AG20443 (cell line): ENCODE measurements at regions not wholly inside any gene's neighbourhood (a gene's known extent, or its start where the extent isn't known, plus 50 kb on each side); places are given as distances from the start of the nearest gene placed in this dataset.

Experiments used
- DNase-seq: peaks from one replicate; pipeline ENCODE4 v3.0.0; 2012; ENCODE audit warnings: low spot score, mixed read lengths

DNA sequence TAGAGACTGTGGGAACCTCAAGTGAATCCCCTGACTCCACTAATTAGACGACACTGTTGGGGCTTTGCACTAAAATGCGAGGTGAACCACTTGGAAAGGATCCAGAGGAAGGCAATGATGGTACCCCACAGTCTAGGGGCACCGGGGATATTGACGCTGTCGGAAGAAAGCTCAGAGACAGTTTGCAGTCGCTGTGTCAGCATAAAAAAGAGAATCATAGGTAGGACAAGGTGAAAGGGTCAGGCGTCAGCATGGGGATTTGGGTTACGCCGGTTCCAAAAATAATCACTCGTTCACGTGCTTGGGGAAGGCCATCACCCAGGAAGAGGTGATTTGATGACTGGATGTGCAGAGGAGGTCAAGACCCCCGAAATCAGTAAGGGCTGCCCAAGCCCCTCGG, 598.0 kb upstream of the NOX3 start:
- DNase-seq: no peak

DNA sequence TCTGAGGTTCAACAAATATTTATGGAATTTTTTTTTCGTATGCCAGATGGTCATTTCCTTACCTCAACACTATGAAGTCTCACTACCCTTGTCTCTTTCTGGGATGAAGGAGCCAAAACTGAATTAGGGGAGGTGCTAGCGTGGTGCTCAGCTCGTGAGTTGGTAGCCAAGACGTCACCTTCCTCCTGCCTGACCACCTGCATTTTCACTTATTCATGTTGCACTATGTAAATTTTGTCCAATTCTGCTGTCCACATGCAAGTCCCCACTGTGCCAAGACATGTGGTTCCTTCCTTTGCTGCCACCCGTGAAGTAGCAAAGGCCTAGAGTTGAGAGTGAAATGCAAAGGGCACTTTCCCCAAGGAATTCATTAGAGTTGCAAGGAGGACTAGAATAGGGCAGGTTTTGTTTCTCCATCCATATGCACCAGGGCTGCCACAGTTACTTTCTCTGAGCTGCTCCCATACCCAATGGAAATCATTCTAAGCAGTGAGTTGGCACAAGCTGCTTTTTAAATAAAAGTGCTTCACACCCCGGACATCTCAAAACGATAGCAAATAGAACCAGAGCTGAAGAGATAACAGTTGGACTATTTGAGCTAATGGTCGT, 591.3 kb upstream of the NOX3 start:
- no peak for DNase-seq

DNA sequence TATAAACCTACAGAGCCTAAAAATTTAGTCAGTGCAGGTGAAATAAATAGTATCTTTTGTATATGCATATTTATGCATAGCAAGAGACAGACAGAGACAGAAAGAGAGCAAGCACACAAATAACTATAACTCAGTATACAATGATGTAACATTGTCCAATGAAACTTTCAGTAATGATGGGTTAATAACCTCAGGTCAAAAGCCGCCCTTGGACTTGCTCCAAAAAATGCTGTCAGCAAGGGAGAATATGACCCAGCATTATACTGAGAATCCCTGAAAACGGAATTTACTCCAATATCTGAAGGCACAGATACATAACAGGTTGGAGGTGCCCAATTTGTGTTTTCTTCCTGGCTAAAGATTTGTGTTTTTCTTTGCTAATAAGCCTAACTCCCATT, 590.6 kb upstream of the NOX3 start:
- DNase-seq: no peak

DNA sequence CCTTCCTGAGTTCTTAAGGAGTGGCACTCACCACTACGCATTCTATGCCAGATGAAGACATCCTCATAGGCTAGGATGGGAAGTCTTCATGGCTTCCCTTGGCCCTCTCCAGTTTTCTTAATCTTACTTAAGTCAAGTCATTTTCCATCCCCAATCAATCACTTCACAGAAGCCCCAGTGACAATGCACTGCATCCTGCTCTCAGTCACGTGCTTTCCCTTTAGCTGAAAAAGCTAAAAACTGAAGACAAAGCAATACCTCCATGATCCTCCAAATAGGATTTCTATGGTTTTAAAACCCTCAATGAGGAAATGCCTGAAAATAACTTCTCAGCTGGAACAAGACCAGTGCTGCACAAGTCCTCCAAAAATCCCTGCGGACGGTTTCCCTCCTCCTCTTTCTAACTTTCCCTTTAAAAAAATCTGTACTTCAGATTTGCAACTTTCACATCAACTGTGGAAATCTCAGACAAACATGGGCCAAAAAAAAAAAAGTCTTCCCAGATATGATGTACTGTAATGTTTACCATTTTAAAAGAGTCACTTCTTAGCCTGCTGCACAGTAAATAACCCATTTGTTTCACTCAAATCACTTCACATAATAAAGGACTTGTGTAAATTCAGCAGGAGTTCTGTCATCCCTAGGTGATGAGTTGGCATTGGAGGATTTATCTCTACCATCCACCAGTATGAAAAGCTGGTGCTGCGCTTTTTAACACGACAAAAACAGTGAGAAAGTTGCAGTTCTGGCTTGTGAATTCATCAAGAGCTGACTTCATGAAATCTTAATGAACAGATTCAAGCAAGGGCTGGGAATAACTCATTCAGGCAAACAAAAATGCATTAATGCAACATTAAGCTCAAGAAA, 590.0 kb upstream of the NOX3 start:
- no peak for DNase-seq

DNA sequence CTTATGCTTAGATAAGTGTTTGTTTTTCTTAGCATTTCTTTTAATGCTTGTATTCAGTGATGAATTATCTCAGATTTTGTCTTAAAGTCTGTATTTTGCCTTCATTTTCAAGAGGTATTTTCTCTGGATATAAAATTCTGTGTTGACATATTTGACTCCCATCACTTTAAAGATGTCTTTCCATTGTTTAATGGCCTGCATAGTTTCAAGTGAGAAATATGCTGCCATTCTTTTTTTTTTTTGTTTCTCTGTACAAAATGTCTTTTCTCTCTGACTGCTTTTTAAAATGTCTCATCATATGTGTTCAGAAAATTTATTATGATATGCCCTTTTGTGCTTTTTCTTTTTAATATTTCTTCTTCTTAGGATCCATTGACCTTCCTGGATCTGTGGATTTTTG, 578.0 kb upstream of the NOX3 start:
- DNase-seq: no peak

DNA sequence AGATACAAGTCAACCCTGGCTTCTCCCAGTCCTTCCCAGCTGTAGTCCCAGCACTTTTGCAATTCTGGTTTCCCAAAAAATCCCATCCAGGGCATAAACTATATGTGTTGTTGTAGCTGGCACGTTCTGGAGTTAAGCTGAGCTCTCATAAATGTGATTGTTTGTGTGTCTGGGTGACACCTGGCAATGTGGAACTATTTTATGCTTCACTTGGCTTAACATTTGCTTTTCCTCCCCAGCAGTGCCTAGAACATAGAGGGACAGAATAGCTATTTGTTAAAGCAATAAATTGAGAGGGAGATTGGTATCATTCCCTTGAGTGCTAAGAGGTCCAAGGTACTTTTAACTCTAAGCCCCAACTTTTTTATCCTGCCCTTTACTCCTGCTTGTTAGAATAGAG, 575.9 kb upstream of the NOX3 start:
- DNase-seq: no peak

DNA sequence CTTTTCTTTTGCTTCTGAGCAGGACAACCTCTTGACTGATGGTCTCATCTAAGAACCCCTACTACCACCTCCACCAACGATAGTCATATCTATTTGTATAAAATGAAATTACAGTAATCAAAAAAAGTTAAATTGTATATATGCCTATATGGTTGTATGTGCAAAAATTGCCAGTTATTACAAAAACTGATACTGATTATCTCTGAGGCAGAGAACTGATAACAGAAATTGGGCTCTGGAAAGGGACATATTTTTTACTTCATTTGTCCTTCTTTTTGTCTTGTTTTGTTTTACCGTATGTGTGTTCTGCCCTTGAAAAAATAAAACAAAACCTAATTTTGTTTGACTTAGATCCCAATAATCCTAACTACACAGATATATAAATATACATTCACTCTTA, 574.4 kb upstream of the NOX3 start:
- DNase-seq: no peak

DNA sequence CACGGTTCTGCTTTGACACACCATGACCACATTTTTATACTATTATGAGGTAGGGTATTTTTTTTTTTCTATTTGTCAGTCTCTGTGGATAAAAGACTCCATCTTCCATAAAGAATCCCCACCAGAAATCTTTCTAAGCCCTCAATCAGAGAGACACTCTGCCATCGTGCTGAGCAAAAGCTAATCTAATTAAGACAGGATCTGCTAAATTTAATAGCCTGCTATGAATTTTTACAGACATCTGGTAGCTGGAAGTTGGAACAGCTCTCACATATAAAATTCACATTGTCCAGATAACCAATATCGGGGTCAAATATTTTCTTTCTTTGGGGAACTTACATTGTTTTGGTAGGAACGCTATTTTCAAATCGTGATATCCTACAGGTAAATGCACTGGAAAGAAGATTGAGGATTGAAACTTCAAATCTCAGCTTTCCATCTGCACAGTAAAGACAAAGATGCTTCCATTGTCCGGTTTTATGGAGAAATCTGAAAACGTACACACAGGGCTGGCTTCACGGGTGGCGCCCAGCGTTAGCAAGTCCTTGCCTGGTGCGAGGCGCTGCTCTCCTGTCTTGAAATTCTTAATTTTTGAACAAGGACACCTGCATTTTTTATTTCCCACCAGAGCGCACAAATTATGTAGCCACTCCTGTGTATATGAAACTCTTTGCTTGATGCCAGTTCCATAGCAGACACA, 573.8 kb upstream of the NOX3 start:
- no peak for DNase-seq

DNA sequence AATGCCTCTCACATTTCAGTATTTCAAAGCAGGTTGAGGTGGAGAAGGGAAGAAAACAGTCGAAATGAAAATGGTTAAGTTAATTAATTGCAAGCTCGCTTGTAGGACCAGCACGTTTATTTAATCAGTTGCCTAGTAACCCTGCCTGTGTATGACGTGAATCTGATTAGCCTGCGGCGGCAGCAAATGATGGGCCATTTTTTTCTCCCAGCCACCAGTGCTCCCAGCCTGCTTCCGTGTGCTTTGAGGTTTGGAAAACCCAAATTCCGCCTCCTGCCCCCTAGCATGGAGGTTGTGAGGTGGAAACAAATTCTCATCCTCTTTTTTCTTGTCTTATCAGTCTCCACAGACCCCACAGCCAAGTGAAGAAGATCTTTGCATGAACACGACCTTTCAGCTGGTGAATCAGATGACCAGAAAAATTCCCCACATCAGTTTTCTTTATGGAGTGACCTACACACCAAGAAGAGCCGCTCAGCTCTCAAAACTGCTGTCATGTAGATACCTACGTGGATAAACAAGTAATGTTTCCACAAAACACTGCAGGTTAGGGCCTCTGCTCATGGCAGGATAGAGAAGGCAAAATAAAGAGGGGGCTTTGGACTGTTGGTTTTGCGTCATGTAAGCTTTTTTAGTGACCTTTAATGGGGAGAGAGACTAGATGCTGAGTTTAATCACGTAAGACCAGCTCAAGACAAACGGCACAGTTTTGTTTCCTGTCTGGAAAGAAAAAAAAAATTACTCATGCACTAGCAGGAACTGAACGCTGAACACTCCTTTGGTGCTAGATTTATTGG, 572.9 kb upstream of the NOX3 start:
- DNase-seq: peak; percentile 23

DNA sequence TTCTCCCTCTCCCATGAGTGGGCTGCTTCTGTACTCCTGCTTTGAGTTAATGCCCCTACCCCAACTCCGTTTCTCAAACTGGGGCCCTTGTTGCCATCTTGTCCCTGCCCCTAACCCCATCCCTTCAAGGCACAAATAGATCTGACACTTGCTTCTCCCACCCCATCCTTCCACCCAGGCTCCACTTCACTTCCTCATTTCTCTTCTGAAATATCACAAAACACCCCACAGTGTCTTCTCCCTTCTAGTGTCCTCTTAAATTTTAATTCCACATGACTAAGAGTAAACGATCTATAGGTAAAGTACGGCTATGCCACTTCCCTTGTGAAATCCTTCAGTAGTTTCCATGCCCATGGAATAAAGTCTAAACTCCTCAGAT, 571.6 kb upstream of the NOX3 start:
- no peak for DNase-seq

DNA sequence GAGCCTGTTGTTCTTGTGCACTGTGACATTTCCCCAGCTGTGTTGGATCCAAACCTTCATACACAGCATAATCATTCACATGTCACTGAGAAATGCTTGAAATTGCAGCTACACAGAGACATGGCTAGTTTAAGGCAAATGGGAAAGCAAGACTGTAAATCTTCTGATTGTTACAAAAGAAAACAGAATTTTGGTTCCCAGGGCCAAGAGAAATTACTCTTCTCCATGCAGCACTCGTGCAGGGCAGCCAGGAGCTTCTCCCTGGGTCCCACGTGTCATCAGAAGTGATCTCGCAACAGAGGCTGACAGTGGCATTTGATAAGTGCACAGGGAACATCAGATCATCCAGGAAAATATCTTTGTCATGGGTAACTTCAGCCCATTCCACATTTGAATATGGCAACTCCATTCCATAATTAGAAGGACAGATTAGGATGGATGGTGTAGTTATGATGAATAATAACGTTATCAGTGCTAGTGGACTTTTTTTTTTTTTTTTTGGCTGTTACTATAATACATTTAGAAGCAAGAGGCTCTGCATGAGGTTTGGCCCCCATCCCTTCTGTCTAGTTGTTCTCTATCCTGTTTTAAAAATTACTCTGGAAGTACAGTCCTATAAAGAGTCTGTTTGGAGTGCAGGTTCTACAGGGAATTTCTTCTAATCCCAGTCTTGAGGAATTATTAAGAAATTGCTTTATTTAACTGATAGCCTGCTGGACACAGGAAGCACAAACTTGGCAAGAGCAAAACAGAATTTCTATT, 571.0 kb upstream of the NOX3 start:
- DNase-seq: no peak

DNA sequence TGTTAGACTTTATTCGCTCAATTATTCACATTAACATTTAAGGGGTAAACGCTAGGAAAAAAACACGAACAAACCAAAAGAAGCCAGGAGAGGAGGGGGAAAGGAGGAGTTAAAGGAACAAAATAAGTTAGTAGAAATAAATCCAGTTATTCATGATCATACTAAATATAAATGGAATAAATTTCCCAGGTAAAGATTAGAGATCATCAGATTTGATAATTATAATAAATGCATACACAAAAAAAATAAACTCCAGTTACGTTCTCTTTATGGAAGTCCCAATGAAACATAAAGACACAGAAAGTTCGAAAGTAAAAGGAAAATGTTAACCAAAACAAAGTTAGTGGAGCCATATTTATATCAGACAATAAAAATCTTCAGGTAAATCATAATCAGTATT, 568.7 kb upstream of the NOX3 start:
- no peak for DNase-seq

DNA sequence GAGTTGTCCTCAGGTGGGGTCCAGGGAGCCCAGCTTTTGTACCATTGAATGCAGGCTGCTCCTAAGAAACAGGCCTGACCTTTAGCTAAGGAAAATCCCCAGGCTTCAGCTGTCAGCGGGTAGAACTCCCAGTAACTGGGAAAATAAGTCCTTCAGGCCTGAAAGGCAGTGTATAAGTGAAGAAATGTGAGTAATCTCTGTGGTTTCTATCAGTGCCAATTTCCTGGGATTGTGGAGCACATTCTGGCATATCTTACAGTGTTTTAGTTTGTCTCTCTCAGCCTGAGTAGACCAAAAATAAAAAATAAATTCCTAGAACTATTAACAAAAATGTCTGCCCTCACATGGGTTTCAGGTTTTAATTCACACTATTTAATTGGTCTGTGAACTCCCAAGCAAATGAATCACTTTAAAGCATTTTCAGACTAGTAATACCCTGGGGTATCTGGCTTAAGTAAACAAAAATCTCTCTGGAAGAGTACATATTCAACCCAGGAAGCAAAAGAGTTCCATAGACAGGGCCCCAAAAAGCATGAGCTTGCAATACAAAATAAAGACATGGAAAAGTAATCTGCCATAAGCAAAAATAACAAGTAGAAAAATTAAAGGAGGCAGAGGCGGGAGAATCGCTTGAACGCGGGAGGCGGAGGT, 566.2 kb upstream of the NOX3 start:
- peak; percentile 39 for DNase-seq

DNA sequence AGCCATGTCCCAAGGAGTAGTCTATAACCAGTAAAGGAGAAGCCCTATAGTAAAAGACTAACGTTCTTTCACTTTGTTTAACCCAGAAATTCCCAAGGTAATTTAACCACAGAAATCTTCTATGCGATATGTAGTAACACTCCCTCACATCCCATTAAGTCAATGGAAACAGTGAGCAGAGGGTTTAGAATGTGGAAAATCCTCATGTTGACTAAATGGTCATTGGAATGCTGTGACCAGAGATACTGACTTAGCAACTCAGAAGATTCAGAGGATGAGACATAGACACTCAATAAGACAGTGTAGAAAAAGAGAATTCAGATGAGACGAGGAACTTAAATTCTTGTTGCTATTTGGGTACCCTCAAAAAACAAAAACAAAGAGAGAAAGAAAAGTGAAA, 562.2 kb upstream of the NOX3 start:
- DNase-seq: peak; percentile 13

DNA sequence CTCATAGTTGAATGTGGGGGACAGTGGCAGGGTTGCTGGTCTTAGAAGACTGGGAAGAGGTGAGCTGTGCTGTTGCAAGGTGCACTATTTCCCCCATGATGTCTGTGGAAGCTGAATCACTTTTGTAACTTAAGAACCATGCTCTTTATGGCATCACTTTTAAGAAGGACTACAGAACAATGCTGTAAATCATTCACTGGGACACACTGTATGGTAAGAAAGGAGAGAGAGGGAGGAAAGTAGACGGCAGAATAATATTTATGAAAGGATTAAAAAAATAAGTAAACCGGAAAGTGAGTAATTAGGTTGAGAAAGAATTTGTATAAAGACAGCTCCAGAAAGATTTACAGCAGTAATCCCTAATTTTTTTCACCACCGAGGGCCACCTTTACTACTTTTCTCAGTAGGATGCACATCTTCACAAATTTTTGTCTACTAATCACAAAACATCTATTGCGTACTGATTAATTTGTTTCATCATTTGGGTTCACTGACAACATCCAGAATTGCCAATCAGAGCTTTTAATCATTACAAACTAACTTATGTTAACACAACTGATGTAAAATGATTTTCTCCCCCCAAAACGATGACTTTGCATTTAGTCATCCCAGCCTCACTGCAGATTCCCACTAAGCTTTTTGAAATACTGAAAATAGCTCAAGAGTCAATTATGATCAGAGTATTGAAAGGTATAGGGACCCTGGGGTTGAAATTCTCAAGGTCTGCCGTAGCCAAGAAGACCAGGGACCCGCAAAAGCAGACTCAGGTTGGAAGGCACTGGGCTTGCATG, 560.7 kb upstream of the NOX3 start:
- DNase-seq: no peak

DNA sequence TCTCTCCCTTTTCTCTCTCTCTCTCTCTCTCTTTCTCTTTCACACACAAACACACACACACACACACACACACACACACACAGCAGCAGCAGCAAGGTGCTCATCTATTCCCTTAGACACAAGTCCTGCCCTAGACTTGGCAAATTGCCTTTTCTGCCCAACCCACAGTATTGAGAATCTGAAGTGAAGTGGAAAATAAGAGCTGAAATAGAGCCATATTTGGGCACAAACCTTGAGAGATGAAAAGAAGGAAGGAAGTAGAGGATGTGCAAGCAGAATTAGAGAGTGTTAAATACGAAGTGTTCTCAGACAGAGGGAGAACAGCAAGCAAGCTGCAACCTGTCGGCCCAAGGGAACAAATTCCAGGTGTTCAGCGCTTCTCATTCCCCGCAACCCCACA, 557.5 kb upstream of the NOX3 start:
- no peak for DNase-seq

DNA sequence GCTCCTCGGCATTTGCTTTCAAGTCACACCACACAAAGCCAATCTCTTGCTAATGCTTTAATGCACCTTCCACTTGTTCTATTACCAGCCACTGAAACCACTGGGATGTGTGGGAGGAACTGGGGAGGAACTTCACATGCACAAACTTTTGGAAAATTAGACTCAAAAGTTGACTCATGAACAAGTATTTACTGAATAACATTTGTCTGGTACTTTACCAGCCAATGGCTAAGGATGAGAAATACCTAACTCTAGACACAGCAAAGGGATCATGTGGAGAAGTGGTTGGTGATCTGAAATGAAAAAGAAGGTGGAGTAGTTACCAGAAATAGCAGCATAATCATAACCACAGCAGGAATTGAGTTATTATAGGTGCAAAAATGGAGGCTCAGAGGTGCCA, 554.0 kb upstream of the NOX3 start:
- DNase-seq: no peak

DNA sequence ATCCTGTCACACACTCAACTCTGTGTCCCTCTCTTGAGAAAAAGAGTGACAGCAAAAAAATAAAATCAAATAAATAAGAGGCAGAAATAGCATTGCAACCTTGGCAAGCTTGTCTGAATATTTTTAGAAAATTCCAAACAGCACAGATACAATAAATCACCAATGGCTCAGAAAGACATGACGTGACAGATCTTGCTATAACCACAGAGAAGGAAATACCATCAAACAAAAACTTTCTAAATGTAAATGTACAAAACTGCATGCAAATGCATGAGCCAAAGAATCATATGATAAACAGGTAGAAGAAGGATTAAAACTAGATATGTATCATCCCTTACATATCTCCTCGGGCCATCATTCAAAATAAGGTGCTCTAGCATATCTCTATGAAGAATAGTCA, 549.2 kb upstream of the NOX3 start:
- no peak for DNase-seq

DNA sequence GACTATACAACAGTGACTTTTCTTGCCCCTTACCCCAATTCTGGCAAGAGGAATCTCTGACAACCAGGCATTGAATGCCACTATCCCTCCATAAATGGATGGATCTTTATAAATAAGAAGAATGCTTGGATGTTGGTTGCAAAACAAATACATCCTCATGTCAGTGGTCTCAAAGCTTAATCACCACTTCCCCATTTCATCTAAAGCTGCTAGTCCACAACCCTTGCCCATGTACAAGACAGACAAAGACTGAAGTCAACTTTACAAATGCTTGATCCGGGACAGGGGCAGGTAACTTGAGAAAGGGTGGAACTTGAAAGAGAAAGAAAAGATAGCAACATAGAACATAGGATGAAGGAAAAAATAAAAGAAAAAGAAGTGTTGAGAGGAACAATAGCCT, 540.5 kb upstream of the NOX3 start:
- no peak for DNase-seq

DNA sequence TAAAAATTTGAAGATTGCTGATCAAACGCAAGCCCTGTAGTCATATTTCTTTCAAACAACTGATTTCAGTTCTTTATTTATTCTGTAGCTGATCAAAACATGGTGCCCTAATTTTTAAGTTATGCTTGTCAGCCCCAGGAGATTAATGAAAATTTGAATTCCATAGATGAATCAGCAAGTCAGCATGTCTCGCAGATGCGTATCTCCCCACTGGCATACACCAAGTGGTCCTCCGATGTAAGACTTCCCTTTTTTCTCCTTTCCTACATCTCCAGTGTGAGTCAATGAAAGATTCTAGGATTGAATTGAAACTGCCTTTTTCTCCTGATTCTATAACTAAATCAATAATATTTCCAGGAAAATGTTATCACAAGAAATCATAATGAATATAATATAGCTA, 539.6 kb upstream of the NOX3 start:
- DNase-seq: no peak
